ENCODE measurements at regions not wholly inside any gene's neighbourhood (a gene's known extent, or its start where the extent isn't known, plus 50 kb on each side); places are given as distances from the start of the nearest gene placed in this dataset.

DNA sequence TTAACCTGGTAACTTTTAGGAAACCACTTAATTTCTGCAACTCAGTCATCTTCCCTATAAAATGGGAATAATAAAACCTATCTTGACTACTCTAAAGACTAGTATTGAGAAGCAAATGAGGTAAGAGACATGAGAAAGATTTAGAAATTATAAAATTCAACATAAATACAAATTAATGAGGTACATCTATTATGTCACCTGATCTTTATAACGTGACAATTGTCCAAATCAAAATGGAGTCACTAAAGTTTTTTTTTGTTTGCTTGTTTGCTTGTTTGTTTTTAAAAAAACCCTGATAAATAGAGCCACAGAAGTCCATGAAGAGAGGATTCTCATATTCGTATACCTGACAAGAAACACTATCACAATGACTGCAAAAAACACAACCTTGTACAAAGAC, 242.8 kb downstream of the LRRN1 start:
- TF ChIP-seq CTCF (IDR thresholded peaks at IDR 0.05) (no peak), PRDM15 (CRISPR knock-in tag; IDR thresholded peaks at IDR 0.05) (no peak), TEAD4 (CRISPR knock-in tag; IDR thresholded peaks at IDR 0.05) (no peak), SMAD3 (CRISPR knock-in tag; IDR thresholded peaks at IDR 0.05; ENCODE audit: borderline replicate concordance) (no peak), TP53 (CRISPR knock-in tag; IDR thresholded peaks at IDR 0.05) (no peak), JAZF1 (CRISPR knock-in tag; IDR thresholded peaks at IDR 0.05) (no peak), MAX (CRISPR knock-in tag; IDR thresholded peaks at IDR 0.05) (no peak)
- TF ChIP-seq, protein P1, sequence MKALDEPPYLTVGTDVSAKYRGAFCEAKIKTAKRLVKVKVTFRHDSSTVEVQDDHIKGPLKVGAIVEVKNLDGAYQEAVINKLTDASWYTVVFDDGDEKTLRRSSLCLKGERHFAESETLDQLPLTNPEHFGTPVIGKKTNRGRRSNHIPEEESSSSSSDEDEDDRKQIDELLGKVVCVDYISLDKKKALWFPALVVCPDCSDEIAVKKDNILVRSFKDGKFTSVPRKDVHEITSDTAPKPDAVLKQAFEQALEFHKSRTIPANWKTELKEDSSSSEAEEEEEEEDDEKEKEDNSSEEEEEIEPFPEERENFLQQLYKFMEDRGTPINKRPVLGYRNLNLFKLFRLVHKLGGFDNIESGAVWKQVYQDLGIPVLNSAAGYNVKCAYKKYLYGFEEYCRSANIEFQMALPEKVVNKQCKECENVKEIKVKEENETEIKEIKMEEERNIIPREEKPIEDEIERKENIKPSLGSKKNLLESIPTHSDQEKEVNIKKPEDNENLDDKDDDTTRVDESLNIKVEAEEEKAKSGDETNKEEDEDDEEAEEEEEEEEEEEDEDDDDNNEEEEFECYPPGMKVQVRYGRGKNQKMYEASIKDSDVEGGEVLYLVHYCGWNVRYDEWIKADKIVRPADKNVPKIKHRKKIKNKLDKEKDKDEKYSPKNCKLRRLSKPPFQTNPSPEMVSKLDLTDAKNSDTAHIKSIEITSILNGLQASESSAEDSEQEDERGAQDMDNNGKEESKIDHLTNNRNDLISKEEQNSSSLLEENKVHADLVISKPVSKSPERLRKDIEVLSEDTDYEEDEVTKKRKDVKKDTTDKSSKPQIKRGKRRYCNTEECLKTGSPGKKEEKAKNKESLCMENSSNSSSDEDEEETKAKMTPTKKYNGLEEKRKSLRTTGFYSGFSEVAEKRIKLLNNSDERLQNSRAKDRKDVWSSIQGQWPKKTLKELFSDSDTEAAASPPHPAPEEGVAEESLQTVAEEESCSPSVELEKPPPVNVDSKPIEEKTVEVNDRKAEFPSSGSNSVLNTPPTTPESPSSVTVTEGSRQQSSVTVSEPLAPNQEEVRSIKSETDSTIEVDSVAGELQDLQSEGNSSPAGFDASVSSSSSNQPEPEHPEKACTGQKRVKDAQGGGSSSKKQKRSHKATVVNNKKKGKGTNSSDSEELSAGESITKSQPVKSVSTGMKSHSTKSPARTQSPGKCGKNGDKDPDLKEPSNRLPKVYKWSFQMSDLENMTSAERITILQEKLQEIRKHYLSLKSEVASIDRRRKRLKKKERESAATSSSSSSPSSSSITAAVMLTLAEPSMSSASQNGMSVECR (CRISPR knock-in tag; IDR thresholded peaks at IDR 0.05; ENCODE audit: borderline replicate concordance): no peak
- TF ChIP-seq, protein P2, sequence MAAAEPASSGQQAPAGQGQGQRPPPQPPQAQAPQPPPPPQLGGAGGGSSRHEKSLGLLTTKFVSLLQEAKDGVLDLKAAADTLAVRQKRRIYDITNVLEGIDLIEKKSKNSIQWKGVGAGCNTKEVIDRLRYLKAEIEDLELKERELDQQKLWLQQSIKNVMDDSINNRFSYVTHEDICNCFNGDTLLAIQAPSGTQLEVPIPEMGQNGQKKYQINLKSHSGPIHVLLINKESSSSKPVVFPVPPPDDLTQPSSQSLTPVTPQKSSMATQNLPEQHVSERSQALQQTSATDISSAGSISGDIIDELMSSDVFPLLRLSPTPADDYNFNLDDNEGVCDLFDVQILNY (CRISPR knock-in tag; IDR thresholded peaks at IDR 0.05): no peak
- TF ChIP-seq, protein P3, sequence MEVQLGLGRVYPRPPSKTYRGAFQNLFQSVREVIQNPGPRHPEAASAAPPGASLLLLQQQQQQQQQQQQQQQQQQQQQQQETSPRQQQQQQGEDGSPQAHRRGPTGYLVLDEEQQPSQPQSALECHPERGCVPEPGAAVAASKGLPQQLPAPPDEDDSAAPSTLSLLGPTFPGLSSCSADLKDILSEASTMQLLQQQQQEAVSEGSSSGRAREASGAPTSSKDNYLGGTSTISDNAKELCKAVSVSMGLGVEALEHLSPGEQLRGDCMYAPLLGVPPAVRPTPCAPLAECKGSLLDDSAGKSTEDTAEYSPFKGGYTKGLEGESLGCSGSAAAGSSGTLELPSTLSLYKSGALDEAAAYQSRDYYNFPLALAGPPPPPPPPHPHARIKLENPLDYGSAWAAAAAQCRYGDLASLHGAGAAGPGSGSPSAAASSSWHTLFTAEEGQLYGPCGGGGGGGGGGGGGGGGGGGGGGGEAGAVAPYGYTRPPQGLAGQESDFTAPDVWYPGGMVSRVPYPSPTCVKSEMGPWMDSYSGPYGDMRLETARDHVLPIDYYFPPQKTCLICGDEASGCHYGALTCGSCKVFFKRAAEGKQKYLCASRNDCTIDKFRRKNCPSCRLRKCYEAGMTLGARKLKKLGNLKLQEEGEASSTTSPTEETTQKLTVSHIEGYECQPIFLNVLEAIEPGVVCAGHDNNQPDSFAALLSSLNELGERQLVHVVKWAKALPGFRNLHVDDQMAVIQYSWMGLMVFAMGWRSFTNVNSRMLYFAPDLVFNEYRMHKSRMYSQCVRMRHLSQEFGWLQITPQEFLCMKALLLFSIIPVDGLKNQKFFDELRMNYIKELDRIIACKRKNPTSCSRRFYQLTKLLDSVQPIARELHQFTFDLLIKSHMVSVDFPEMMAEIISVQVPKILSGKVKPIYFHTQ (CRISPR knock-in tag; IDR thresholded peaks at IDR 0.05): no peak
- TF ChIP-seq, protein P4, sequence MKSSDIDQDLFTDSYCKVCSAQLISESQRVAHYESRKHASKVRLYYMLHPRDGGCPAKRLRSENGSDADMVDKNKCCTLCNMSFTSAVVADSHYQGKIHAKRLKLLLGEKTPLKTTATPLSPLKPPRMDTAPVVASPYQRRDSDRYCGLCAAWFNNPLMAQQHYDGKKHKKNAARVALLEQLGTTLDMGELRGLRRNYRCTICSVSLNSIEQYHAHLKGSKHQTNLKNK (CRISPR knock-in tag; IDR thresholded peaks at IDR 0.05): no peak
